GM18511 (cell line): ENCODE measurements at regions not wholly inside any gene's neighbourhood (a gene's known extent, or its start where the extent isn't known, plus 50 kb on each side); places are given as distances from the start of the nearest gene placed in this dataset.

Experiments
- ATAC-seq: cut with Tn5 transposase; IDR thresholded peaks from one replicate; pipeline ENCODE4 v1.9.1; 2021; ENCODE audit warnings: mild to moderate bottlenecking, moderate library complexity; ENCODE audit not compliant: unreplicated experiment

DNA sequence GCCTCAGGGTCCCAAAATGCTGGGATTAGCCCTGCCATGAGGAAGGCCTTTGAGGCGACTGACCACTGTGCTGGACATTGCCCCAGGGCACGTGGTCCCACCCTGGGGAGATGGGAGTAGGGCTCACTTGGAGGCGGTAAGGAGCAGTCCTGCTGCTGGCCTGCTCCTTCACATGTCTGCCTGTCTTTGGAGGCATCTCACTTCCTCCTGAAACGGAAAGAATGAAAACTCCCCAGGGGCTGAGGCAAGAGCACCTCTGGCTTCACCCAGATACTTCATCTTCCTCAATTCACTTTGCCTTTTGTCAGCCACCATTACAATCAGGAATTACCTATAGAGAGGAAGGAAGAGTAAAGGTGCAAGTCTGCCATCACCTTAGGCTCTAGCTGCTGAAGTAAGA lies 59.9 kb upstream of the GATA6 start:
- no peak for ATAC-seq

DNA sequence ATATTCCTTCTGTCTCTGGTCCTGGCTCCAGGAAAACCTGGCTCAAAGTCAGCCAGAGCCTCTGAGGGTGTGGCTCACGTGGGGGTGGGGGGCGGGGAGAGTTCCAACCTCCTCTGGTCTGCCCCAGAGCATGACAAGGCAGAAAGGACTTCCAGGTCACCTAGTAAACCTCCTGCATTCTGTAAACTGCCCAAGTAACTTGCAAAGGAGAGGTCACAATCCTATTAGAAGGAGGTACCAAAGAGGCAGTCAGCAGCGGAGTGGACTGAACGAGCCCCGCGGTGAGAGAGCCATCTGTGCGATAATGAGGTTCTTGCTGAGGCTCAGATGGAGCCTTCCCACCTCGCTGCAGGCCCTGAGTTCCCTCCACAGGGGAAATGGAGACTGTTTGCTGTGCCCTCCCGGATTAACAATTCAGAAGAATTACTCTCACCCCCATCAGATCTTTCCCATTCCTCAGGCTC lies 58.9 kb upstream of the GATA6 start:
- no peak for ATAC-seq

DNA sequence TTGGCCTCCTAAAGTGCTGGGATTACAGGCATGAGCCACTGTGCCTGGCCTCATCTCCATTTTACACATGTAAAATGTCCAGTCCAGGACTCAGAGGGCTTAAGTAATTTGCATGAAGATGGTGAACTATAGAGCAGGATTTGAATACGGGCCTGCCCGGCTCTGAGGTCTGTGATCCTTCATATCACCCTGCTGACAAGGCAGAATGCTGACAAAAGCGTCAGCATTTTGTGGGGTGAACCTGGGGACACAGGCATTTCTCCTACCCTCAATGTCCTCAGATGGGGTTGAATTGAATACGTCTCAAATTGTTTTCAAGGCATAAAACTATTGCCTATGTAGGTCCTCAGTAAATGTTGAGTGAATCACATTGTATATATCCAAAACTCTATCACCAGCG lies 57.2 kb upstream of the GATA6 start:
- ATAC-seq = no peak

- ATAC-seq = no peak
Observed at GRCh38 chr18:22113144-22113844, 56.1 kb upstream of the GATA6 start.

DNA sequence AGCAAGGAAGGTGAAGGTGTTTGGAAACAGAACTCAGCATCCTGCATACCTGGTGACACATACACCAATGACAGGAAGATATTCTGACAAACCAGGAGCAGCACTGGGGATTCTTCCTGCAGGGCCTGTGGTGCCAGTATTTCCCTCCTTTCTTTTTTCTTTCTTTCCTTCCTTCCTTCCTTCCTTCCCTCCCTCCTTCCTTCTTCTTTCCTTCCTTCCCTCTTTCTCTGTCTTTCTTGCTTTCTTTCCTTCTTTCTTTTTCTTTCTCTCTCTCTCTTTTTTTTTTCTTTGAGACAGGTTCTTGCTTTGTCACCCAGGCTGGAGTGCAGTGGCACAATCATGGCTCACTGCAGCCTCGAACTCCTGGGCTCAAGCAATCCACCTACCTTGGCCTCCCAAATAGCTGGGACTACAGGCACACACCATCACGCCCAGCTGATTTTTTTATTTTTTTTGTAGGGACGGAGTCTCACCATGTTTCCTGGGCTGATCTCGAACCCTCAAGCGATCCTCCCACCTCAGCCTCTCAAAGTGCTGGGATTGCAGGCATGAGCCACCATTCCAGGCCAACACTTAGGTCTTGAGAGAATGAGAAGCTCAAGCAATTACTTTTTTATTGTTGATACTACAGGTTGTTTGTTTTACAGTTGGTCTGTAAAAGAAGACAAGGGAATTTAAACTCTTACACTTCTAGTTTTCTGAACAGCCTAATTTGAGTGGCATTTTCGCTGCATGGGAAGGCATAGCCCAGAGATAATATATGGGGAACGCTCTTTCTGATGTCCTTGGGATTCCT lies 54.7 kb upstream of the GATA6 start:
- no peak for ATAC-seq

DNA sequence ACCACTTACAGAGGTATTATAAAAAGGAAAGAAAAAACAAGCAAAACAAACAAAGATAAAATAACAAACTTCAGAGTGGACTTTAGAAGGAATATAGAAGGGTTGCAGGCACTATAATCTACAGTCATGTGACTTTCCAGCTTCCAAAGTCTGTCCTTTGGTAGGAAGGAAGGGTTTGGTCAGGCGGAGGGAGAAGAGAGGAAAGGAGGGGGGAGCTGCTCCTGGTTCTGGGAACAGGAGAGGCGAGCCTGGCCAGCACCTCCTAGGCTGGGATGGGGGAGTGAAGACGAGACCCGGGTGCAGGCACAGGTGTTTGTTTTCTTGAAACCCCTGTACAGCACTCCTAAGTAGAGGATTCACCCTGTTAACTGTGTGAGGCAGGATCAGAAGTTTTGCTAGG lies 53.8 kb upstream of the GATA6 start:
- ATAC-seq = no peak
